ENCODE measurements at regions not wholly inside any gene's neighbourhood (a gene's known extent, or its start where the extent isn't known, plus 50 kb on each side); places are given as distances from the start of the nearest gene placed in this dataset.

DNA sequence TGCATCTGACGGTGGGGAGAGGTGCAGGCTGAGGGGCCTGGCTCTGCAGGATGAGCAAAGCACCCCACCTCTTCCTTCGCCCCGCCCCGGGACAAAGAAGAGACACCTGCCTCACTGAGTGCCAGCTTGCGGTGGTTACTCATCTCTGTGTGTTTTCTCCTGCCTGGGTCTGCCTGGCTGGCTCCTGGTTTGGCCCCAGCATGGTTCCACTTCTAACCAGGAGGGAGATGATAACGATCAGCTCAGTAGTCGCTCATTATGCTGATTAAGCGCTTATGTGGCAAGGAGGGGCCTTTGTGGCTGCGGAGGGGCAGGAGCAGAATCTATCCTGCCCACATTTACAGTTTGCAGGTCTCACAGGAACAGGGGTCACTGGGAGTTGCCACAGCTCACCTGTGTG, 68.7 kb upstream of the EDAR start:
- Histone ChIP-seq H3K23ac (ENCODE audit: low read depth, low read length) (no peak overlapping the region), H2BK5ac (ENCODE audit: low read depth, low read length, poor library complexity, severe bottlenecking) (no peak overlapping the region), H3K27ac (ENCODE audit: insufficient read depth, low read length) (no peak overlapping the region), H4K8ac (ENCODE audit: low read depth in 2 of 2, low read length in 2 of 2) (no peak overlapping the region), H3K4ac (ENCODE audit: low read depth, low read length) (no peak overlapping the region), H3K4me3 (ENCODE audit: insufficient read depth, low read depth, low read length) (no peak overlapping the region), H2BK120ac (ENCODE audit: low read depth, low read length) (no peak overlapping the region), H2AFZ (replicated peaks; ENCODE audit: low read length, poor library complexity) (no peak overlapping the region), H3K9ac (ENCODE audit: low read depth, low read length) (no peak overlapping the region), H4K20me1 (ENCODE audit: insufficient read depth, low read length) (no peaks in the 10 kb centered on the region), H2BK15ac (ENCODE audit: low read depth, low read length) (no peak overlapping the region), H3K27me3 (ENCODE audit: control insufficient read depth, insufficient read depth, low read length) (peaks cover 53% of the 10 kb centered on the region), H3K18ac (ENCODE audit: low read depth, low read length) (no peak overlapping the region), H3K79me1 (ENCODE audit: low read depth in 1 of 2, low read length in 2 of 2) (no peaks in the 10 kb centered on the region), H3K4me2 (ENCODE audit: low read depth, low read length) (no peak overlapping the region), H3K36me3 (ENCODE audit: control insufficient read depth, insufficient read depth, low read length) (no peaks in the 10 kb centered on the region), H2AK5ac (ENCODE audit: low read depth, low read length) (no peak overlapping the region), H2AK9ac (replicated peaks; ENCODE audit: low read depth, low read length, poor library complexity) (no peak overlapping the region), H3K9me1 (ENCODE audit: insufficient read depth, low read length) (no peaks in the 10 kb centered on the region), H4K5ac (ENCODE audit: low read depth, low read length) (no peak overlapping the region), H2BK20ac (ENCODE audit: low read depth, low read length) (no peak overlapping the region), H3K56ac (ENCODE audit: extremely low read depth, insufficient read depth, low read length) (no peak overlapping the region), H4K91ac (ENCODE audit: insufficient read depth, low read depth, low read length) (no peak overlapping the region), H3K9me3 (ENCODE audit: control insufficient read depth, insufficient read depth, low read length) (no peaks in the 10 kb centered on the region), H3K14ac (replicated peaks; ENCODE audit: low read depth, low read length) (no peak overlapping the region), H3K4me1 (ENCODE audit: control insufficient read depth, insufficient read depth, low read length) (no peaks in the 10 kb centered on the region)
- in situ Hi-C loops (cut with MboI; ENCODE audit: low sequenced_read_pairs): no loop called here
- CTCF ChIA-PET: no interaction called here
- no peak for DNase-seq
- no peak for TF ChIP-seq CEBPB (IDR thresholded peaks at IDR 0.05; ENCODE audit: low read depth, low read length)
- peak; percentile 69 for TF ChIP-seq MAFK (IDR thresholded peaks at IDR 0.05; ENCODE audit: low read depth, low read length)
- TF ChIP-seq CHD1 (IDR thresholded peaks at IDR 0.05; ENCODE audit: low read depth, low read length): no peak
- no peak for TF ChIP-seq NFE2L2 (IDR thresholded peaks at IDR 0.05; ENCODE audit: low read depth, low read length)
- dilution Hi-C loops (cut with HindIII; ENCODE audit: low sequenced_read_pairs, unreplicated experiment): no loop called here
- POLR2A ChIA-PET (ENCODE audit: unreplicated experiment): no interaction called here
- intact Hi-C loops (cut with micrococcal nuclease): no loop called here
- no peak for ATAC-seq (ENCODE audit: low read depth)
- no TSS peak for BruUV-seq (replicated peaks)
- WGBS, 2 experiments (ENCODE audit: extremely low coverage in 2 of 2, insufficient read length in 1 of 2): 58% methylated on average over 4 of the region's 9 CpGs; no CpG with 5 or more reads in 1 of the 2 experiments

Measured in IMR-90 (cell line).